Kidney (tissue), 13 donors: ENCODE measurements at regions not wholly inside any gene's neighbourhood (a gene's known extent, or its start where the extent isn't known, plus 50 kb on each side); places are given as distances from the start of the nearest gene placed in this dataset.

ENCODE experiments used
- DNase-seq, 5 donors: peaks; one replicate each; pipeline ENCODE4 v3.0.0-alpha.2; 2013 to 2020
- FAIRE-seq: peaks from 2 replicates; lab custom pipeline; 2012; peaks lifted over from hg19 to GRCh38; lab: Jason Lieb, UNC
- H3K27ac ChIP-seq, 2 donors: one replicate each; pipeline ENCODE4 v1.7.0; 2013; ENCODE audit warnings: low read depth in 2 of 2, low read length in 2 of 2, inconsistent platforms in 1 of 2
- H3K27me3 ChIP-seq: one replicate; pipeline ENCODE4 v1.7.1; 2013; ENCODE audit warnings: low read length, inconsistent platforms; ENCODE audit not compliant: control insufficient read depth, insufficient read depth
- H3K36me3 ChIP-seq, 3 donors: one replicate each; pipeline versions ENCODE4 v1.7.0 to v1.7.1; 2013; ENCODE audit warnings: low read length in 3 of 3, control low read depth in 1 of 3, inconsistent platforms in 1 of 3; ENCODE audit not compliant: insufficient read depth in 3 of 3, control insufficient read depth in 2 of 3
- H3K4me1 ChIP-seq, 3 donors: one replicate each; pipeline versions ENCODE4 v1.7.0 to v1.7.1; 2013; ENCODE audit warnings: low read length in 3 of 3, inconsistent platforms in 1 of 3, low read depth in 1 of 3; ENCODE audit not compliant: control insufficient read depth in 2 of 3, insufficient read depth in 2 of 3
- H3K4me3 ChIP-seq, 3 donors: one replicate each; pipeline versions ENCODE4 v1.7.0 to v1.8.1; 2013; ENCODE audit warnings: low read length in 3 of 3, control low read depth in 1 of 3, inconsistent platforms in 1 of 3
- H3K9ac ChIP-seq, 3 donors: one replicate each; pipeline versions ENCODE4 v1.7.0 to v1.7.1; 2013; ENCODE audit warnings: low read length in 3 of 3, control low read depth in 1 of 3, inconsistent platforms in 1 of 3
- H3K9me3 ChIP-seq, 3 donors: one replicate each; pipeline versions ENCODE4 v1.7.0 to v1.7.1; 2013; ENCODE audit warnings: low read length in 3 of 3, control low read depth in 1 of 3, inconsistent platforms in 1 of 3; ENCODE audit not compliant: control insufficient read depth in 2 of 3, insufficient read depth in 1 of 3
- CTCF ChIP-seq: IDR thresholded peaks from 3 replicates; pipeline ENCODE4 v1.5.1; 2012; ENCODE audit warnings: mild to moderate bottlenecking, moderate library complexity, borderline replicate concordance; ENCODE audit not compliant: insufficient read depth; ENCODE audit errors: extremely low read depth
- intact Hi-C: fragments of 100-400 bp; cut with DNase I; formaldehyde crosslinking; loops from one replicate; pipeline ENCODE4 v1.11.1; 2022
- donor health status: control.
- donor health status: control.
- donor health status: control.
- donor health status: control.
- donor health status: control.
- donor health status: DM: yes; HTN: yes; CAD: no.
- donor health status: Normal renal cell carcinoma (clear cell type).

GRCh38 chr2:38465789-38466127 lies 88.7 kb upstream of the ATL2 start:
- FAIRE-seq: no peak
- H3K27ac ChIP-seq: no peak overlapping the region

GRCh38 chr2:38464971-38465788 lies 88.1 kb upstream of the ATL2 start:
- Histone ChIP-seq H3K4me1 (peaks cover 0 to 8% (median 4%) of the 10 kb centered on the region in 3 donors), H3K4me3 (no peak overlapping the region), H3K9ac (no peak overlapping the region), H3K27ac (no peak overlapping the region), H3K36me3 (no peaks in the 10 kb centered on the region), H3K27me3 (no peaks in the 10 kb centered on the region), H3K9me3 (no peaks in the 10 kb centered on the region)
- DNase-seq (no peak), FAIRE-seq (no peak)
- TF ChIP-seq CTCF: no peak
- intact Hi-C loops: no loop called here

More at GRCh38 chr2:38465789-38466127, 88.7 kb upstream of the ATL2 start:
- no peak overlapping the region for H3K4me3 ChIP-seq
- intact Hi-C loops: no loop called here
- H3K4me1 ChIP-seq: peaks cover 0 to 8% (median 4%) of the 10 kb centered on the region in 3 donors
- H3K36me3 ChIP-seq: no peaks in the 10 kb centered on the region
- H3K9me3 ChIP-seq: no peaks in the 10 kb centered on the region
- no peak overlapping the region for H3K9ac ChIP-seq
- no peaks in the 10 kb centered on the region for H3K27me3 ChIP-seq
- TF ChIP-seq CTCF: peak; percentile 42
- DNase-seq: peak in 2 of 5 donors; percentile 29 to 44

GRCh38 chr2:38463752-38464151 lies 86.7 kb upstream of the ATL2 start:
- DNase-seq (no peak), FAIRE-seq (no peak)
- no peak overlapping the region for H3K9ac ChIP-seq
- H3K4me1 ChIP-seq: peaks cover 0 to 8% (median 4%) of the 10 kb centered on the region in 3 donors
- H3K27me3 ChIP-seq: no peaks in the 10 kb centered on the region
- H3K4me3 ChIP-seq: no peak overlapping the region
- no peak overlapping the region for H3K27ac ChIP-seq
- no peak for TF ChIP-seq CTCF
- no peaks in the 10 kb centered on the region for H3K9me3 ChIP-seq
- intact Hi-C loops: no loop called here
- no peaks in the 10 kb centered on the region for H3K36me3 ChIP-seq
